GM18867 (cell line): ENCODE measurements at regions not wholly inside any gene's neighbourhood (a gene's known extent, or its start where the extent isn't known, plus 50 kb on each side); places are given as distances from the start of the nearest gene placed in this dataset.

Experiments used
- ATAC-seq: cut with Tn5 transposase; IDR thresholded peaks from one replicate; pipeline ENCODE4 v1.9.1; 2021; ENCODE audit warnings: mild to moderate bottlenecking, moderate library complexity; ENCODE audit not compliant: unreplicated experiment

- no peak for ATAC-seq
Measured at GRCh38 chr3:102078401-102078800, 229.1 kb downstream of the NFKBIZ start.

- no peak for ATAC-seq
Measured at GRCh38 chr3:102078854-102079808, 229.8 kb downstream of the NFKBIZ start.

- no peak for ATAC-seq
Measured at GRCh38 chr3:102079809-102080197, 230.5 kb downstream of the NFKBIZ start.

- ATAC-seq: no peak
Measured at GRCh38 chr3:102081572-102082289, 232.4 kb downstream of the NFKBIZ start.

GRCh38 chr3:102083473-102083872 lies 234.2 kb downstream of the NFKBIZ start:
- no peak for ATAC-seq

GRCh38 chr3:102084006-102084405 lies 234.7 kb downstream of the NFKBIZ start:
- ATAC-seq: no peak

GRCh38 chr3:102084704-102085103 lies 235.4 kb downstream of the NFKBIZ start:
- peak; percentile 59 for ATAC-seq

- ATAC-seq: no peak
Measured at GRCh38 chr3:102085431-102086176, 236.3 kb downstream of the NFKBIZ start.

GRCh38 chr3:102087236-102087635 lies 237.9 kb downstream of the NFKBIZ start:
- no peak for ATAC-seq

- ATAC-seq: no peak
Measured at GRCh38 chr3:102089239-102089638, 239.9 kb downstream of the NFKBIZ start.

GRCh38 chr3:102089904-102090720 lies 240.8 kb downstream of the NFKBIZ start:
- no peak for ATAC-seq

GRCh38 chr3:102090721-102091045 lies 241.4 kb downstream of the NFKBIZ start:
- ATAC-seq: no peak

- no peak for ATAC-seq
Measured at GRCh38 chr3:102091358-102091757, 242.0 kb downstream of the NFKBIZ start.

GRCh38 chr3:102092617-102093466 lies 243.5 kb downstream of the NFKBIZ start:
- no peak for ATAC-seq

GRCh38 chr3:102094506-102094905 lies 245.2 kb downstream of the NFKBIZ start:
- ATAC-seq: no peak

- ATAC-seq: no peak
Measured at GRCh38 chr3:102095383-102095782, 246.1 kb downstream of the NFKBIZ start.

GRCh38 chr3:102096066-102096465 lies 246.8 kb downstream of the NFKBIZ start:
- no peak for ATAC-seq

GRCh38 chr3:102098130-102098885 lies 249.0 kb downstream of the NFKBIZ start:
- no peak for ATAC-seq

GRCh38 chr3:102099913-102100312 lies 250.6 kb downstream of the NFKBIZ start:
- ATAC-seq: no peak
